ENCODE measurements at regions not wholly inside any gene's neighbourhood (a gene's known extent, or its start where the extent isn't known, plus 50 kb on each side); places are given as distances from the start of the nearest gene placed in this dataset.
"Not testable (repeated sequence)": the region's sequence is repeated elsewhere in the genome, so short reads cannot be mapped to it uniquely, and the experiment has no call there.

GRCh38 chr5:100364757-100365478 lies 170.3 kb upstream of the FAM174A start:
- DNase-seq: peak; percentile 64

GRCh38 chr5:100364343-100364742 lies 170.8 kb upstream of the FAM174A start:
- DNase-seq: peak; percentile 28

GRCh38 chr5:100359998-100360397 lies 175.2 kb upstream of the FAM174A start:
- not testable (repeated sequence) for DNase-seq

GRCh38 chr5:100346269-100346668 lies 188.9 kb upstream of the FAM174A start:
- DNase-seq: not testable (repeated sequence)

GRCh38 chr5:100341485-100341884 lies 193.7 kb upstream of the FAM174A start:
- not testable (repeated sequence) for DNase-seq

GRCh38 chr5:100322483-100322882 lies 212.7 kb upstream of the FAM174A start:
- no peak for DNase-seq

DNA sequence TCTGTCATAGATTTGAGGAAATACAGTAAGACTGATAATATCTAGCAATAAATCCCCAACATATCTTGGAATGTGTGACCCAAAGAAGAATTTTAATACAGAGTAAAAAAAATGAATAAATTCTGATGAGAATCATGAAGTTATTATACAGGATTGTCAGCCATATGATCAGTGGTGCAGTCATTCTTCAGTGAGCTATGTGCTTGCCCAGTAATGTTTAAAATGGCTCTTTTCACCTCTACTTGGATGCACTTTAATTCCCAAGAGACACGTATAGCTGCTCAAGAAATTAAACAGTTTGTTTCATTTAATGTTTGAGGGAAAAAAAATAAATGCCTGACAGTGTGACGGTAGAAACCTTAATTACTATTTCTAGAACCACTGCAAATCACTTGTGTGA lies 215.3 kb upstream of the FAM174A start:
- no peak for DNase-seq

DNA sequence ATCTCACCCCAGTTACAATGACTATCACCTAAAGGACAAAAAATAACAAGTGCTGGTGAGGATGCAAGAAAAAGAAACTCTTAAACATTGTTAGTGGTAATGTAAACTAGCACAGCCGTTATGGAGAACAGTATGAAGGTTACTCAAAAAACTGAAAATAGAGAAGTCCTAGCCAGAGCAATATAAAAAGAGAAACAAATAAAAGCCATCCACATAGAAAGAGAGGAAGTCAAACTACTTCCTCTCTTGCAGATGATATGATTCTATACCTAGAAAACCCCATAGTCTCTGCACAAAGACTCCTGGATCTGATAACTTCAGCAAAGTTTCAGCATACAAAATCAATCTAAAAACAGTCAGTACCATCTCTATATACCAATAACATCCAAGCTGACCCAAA lies 221.5 kb upstream of the FAM174A start:
- DNase-seq: no peak

DNA sequence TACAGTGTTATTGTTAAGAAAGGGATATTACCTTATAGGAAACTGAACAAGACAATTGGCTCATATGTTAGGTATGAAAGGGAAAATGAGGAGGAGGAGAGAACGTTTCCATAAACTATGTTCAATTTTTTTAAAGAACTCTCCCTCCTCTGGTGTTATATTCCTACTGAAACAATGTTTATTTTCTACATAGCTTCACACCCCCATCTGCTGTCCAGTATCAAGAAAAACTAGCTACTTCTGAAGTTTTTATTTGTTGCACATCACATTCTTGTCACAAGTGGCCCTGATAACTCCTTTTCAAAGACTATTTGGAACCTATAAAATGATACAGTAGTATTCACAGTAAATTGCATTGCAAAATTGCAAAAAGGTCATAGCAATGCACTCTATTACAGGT lies 223.4 kb upstream of the FAM174A start:
- peak; percentile 32 for DNase-seq

DNA sequence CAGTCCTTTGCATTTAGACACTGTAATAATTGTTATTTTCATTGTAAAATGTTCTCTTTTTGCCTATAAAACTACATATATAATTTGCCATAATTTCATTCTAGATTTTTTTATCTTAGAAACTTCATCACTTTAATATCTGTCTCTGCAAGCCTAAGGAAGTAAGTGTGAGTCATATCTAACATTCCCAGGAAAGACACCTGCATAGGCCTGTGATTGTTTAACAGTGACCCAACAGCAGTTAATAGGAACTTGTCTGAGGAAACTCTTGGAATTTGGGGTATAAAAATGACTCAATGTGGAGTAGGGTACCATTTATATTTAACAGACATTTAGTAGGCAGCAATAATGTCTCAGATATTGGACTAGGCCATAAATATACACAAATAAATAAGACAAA lies 229.2 kb upstream of the FAM174A start:
- DNase-seq: no peak

DNA sequence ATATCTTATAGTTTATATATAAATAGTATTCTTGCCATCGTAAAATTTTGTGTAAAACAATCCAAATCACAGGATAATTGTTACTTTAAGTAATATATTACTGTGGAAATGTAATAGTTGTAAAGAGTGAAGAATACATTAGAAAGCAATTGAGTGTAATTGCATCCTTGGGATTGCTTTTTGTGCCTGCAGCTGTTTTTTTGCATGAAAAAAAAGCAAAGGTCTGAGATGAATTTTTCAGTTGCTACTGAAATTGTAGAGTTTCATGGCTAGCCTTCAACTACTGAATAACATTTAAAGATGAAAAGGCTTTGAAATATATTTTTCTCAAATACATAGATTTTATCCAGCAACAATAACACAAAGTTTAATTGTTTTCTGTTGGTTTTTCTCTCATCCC lies 232.0 kb upstream of the FAM174A start:
- DNase-seq: no peak

DNA sequence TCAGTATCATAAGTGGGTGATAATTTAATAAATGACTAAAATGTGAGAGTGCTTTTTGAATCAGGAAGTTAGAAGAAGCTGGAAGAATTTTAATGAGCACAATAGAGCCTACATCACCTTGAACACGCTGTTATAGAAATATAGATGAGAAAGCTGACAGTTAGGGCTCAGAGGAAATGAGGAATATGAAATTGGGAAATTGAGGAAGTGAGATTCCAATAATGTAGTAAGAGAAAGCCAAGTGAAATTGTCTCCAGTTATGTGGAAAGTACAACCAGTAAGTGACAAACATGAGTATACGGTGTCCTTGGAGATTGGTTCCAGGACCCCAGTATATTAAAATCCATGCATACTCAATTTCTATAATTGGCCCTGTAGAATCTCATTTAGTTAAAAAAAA lies 235.9 kb upstream of the FAM174A start:
- no peak for DNase-seq

DNA sequence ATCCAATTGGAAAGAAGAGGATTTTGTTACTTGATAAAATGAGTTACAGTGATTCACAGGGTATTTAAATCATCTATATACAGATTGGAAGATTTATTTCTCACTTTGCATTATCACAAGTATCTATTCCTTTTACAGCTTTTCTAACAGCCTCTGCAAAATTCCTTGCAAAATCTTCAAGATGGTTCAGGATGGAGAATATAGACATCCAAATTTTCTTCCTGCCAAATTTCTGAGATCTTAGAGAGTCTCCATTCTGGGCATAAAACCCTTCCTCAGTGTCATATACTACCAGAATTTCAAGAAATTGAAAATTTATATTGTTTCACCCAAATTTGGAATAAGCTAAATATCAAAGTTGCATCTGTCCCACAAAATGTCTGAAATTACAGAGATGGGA lies 259.1 kb upstream of the FAM174A start:
- no peak for DNase-seq

DNA sequence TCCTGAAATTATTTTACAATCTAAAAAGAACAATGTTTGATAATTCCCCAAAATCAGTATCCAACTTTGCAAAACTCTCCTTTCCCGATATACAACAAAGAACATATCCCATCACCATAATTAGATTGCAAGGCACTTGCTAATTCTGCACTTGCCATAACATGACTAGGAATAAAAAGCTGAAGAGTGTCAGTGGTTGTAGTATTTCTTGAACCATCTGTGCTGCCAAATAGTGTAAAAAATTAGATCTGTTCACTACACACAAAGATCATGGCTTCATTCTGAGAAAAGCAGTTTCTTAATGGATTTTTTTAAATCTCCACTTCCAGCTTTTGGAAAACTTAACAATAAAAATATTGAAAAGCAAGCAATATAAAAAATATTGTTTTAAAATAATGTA lies 259.5 kb upstream of the FAM174A start:
- no peak for DNase-seq

GRCh38 chr5:100273846-100274580 lies 261.2 kb upstream of the FAM174A start:
- no peak for DNase-seq

DNA sequence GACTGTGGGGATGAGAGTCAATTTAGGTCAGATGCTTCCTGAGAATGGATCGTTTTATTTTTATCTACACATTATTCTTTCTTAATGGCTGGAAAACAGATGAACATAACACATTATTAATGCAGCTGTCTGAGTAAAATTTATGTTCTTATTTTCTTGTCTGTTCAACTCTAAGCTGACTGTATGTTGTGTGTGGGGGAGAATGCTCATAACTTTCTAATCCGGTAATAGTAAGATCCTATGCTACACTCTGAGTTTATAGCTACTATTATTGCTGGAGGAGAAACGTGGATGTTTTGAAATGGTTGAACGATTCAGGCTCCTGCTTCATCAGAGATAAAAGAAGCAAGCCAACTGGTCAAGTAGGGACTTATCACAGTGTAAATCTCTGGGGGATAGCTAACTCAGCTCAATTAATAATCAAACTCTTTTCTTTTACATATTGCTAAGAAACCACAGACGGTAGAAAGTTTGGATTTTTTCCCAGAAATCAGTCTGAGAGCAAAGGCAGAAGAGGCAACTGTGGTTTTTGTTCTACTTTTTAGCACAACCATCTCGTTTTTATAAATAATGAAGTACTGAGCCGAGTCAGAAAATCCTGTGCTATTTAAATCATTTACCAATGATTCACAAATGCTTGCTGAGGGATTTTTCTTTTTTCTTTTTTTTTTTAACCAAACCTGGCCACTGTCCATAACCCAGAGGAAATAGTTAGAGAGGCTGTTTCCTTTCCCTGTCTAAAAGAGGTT lies 265.0 kb upstream of the FAM174A start:
- no peak for DNase-seq

DNA sequence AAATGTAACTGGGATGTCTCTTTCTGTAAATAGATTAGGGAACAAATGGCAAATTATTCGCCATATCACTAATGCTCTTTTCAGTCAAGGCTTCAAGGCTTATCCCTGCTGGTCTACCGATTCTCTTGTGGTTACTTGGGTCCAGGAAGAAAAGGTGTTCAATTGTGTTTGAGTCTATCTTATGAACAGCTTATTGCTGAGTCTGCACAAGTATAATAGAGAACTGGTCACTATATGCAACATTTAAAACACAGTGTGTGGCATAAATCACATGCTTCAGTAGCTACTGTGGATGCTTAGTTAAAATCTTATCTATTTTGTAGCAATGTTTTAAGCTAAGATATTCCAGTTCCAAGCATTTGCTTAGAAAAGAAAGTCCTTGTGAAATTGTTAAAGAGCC lies 274.2 kb upstream of the FAM174A start:
- no peak for DNase-seq

- DNase-seq: no peak
Observed at GRCh38 chr5:100252944-100253343, 282.2 kb upstream of the FAM174A start.

DNA sequence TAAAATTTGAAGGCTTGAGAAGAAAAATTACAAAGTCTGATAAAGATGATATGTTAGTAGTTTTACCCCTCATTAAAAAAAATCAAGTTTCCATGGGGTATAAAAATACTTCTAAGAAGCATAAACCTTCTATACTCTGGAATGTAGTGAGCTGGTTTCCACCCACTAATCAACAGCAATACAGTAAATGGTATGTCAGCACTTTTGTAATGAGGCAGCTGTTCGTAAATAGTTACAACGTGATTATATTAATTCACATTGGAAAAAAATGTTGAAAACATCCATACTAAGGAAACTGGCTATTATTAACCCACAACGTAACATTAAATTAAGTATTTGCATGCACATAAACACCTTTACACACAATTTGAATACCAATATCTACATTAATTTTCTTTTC lies 283.1 kb upstream of the FAM174A start:
- no peak for DNase-seq

DNA sequence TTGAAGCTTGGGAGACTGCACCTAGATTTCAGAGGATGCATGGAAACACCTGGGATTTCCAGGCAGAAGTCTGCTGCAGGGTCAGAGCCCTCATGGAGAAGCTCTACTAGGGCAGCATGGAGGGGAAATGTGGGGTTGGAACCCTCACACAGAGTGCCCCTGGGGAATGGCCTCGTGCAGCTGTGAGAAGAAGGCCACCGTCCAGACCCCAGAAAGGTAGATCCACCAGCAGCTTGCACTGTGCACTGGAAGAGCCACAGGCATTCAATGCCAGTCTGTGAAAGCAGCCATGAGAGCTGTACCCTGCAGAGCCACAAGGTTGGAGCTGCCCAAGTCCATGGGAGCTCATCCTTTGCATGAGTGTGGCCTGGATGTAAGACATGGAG lies 285.3 kb upstream of the FAM174A start:
- DNase-seq: no peak

- no peak for DNase-seq
Observed at GRCh38 chr5:100249211-100249883, 285.8 kb upstream of the FAM174A start.

DNA sequence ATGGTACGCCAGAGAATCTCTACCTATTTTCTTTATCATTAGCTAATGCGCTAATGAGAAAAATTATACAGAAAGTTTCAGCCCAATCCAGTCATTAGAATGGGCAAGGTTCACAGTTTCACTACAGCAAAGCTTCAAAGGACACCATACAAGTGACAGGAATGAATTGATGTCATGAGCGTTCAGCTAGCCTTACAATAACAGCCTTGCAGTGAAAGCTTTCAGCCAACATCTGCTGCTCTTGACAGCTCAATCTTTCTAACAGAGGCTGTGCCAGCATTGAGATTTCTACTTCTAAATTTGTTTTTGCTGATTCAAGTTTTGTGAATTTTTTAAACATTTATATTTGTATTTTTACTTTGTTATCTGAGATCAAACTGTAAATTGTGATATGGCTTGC lies 302.4 kb upstream of the FAM174A start:
- DNase-seq: peak; percentile 8

DNA sequence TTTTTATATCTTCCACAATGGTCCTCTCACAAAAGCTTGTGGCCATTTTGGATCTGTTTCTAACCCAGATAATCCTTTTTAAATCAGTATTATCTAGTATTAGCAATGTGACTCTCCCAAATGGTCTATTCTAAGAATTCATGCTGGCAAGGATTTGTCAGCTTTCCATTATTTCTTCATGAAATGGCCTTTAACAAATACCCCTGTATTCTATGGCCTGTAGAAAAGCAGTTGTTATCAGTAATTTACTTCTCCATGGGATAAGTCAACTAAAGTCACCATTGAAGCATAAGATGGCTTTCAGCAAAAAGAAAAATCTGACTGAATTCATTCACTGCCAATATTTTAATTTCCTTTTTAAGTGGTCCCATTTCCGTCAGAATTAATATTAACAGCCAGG lies 346.4 kb upstream of the FAM174A start:
- no peak for DNase-seq

All from DMS53 (cell line).